WTC11 (cell line): ENCODE measurements at regions not wholly inside any gene's neighbourhood (a gene's known extent, or its start where the extent isn't known, plus 50 kb on each side); places are given as distances from the start of the nearest gene placed in this dataset.

ENCODE experiments used
- ATAC-seq: fragments of 200-7000 bp; cut with Tn5 transposase; 2 replicates; pipeline ENCODE4 v1.10.0; 2021; ENCODE audit warnings: mild to moderate bottlenecking, moderate library complexity
- CTCF ChIA-PET: fragments of 300-600 bp; sonication (Branson Sonifier 250); formaldehyde crosslinking; loops from one replicate; lab custom pipeline; 2021; ENCODE audit warnings: antibody characterized with exemption; lab: Charles Lee
- POLR2A ChIA-PET: fragments of 350-600 bp; sonication (Branson Sonifier 250); formaldehyde crosslinking; loops from one replicate; lab custom pipeline; 2021; ENCODE audit warnings: antibody characterized with exemption; lab: Charles Lee
- DNase-seq: peaks from one replicate; pipeline ENCODE4 v3.0.0; 2021; ENCODE audit warnings: low spot score
- H3K27ac Mint-ChIP-seq: 2 replicates; pipeline ENCODE4 v1.8.0; 2021; ENCODE audit warnings: mixed read lengths
- H3K27me3 Mint-ChIP-seq: 2 replicates; pipeline ENCODE4 v1.8.0; 2021; ENCODE audit warnings: low read depth, mild to moderate bottlenecking, moderate library complexity, mixed read lengths
- H3K36me3 Mint-ChIP-seq: 2 replicates; pipeline ENCODE4 v1.8.0; 2021; ENCODE audit warnings: mixed read lengths
- H3K4me1 Mint-ChIP-seq: 2 replicates; pipeline ENCODE4 v1.8.0; 2022; ENCODE audit warnings: mixed read lengths
- H3K4me3 Mint-ChIP-seq: 2 replicates; pipeline ENCODE4 v1.8.0; 2021; ENCODE audit warnings: mild to moderate bottlenecking, moderate library complexity, mixed read lengths
- H3K9me3 Mint-ChIP-seq: 2 replicates; pipeline ENCODE4 v1.8.0; 2021; ENCODE audit warnings: mixed read lengths
- EMX1 ChIP-seq: fragments of 250-450 bp; sonication (Bioruptor Pico); IDR thresholded peaks from 2 replicates; pipeline ENCODE4 v1.8.0; 2021; ENCODE audit warnings: mild to moderate bottlenecking
- FOXJ3 ChIP-seq: sonication (generic); formaldehyde crosslinking; IDR thresholded peaks from 2 replicates; pipeline ENCODE4 v1.9.0; 2021; ENCODE audit warnings: missing genetic modification reagents, mild to moderate bottlenecking, borderline replicate concordance
- FOXK1 ChIP-seq: sonication (generic); formaldehyde crosslinking; IDR thresholded peaks from 2 replicates; pipeline ENCODE4 v1.8.0; 2022; ENCODE audit warnings: mild to moderate bottlenecking, moderate library complexity, missing genetic modification reagents
- FOXP1 ChIP-seq: sonication (generic); formaldehyde crosslinking; IDR thresholded peaks from 2 replicates; pipeline ENCODE4 v1.8.0; 2022; ENCODE audit warnings: missing genetic modification reagents, mild to moderate bottlenecking, moderate library complexity, borderline replicate concordance
- KAT7 ChIP-seq: sonication (generic); formaldehyde crosslinking; IDR thresholded peaks from 2 replicates; pipeline ENCODE4 v1.8.1; 2023; ENCODE audit warnings: missing genetic modification reagents, mild to moderate bottlenecking, borderline replicate concordance
- NFATC4 ChIP-seq: fragments of 250-450 bp; sonication (Bioruptor Pico); IDR thresholded peaks from 2 replicates; pipeline ENCODE4 v1.9.0; 2021; ENCODE audit warnings: mild to moderate bottlenecking
- NFYB ChIP-seq: sonication (generic); formaldehyde crosslinking; conservative IDR thresholded peaks from 2 replicates; pipeline ENCODE4 v1.8.0; 2022; ENCODE audit warnings: low read depth, missing genetic modification reagents
- SMAD3 ChIP-seq: sonication (generic); formaldehyde crosslinking; IDR thresholded peaks from 2 replicates; pipeline ENCODE4 v1.8.0; 2022; ENCODE audit warnings: missing genetic modification reagents, mild to moderate bottlenecking, borderline replicate concordance
- TEAD1 ChIP-seq: sonication (generic); formaldehyde crosslinking; IDR thresholded peaks from 2 replicates; pipeline ENCODE4 v1.8.0; 2022; ENCODE audit warnings: mild to moderate bottlenecking, missing genetic modification reagents
- ZBTB21 ChIP-seq: sonication (generic); formaldehyde crosslinking; IDR thresholded peaks from 2 replicates; pipeline ENCODE4 v1.8.1; 2023; ENCODE audit warnings: mild to moderate bottlenecking, missing genetic modification reagents, borderline replicate concordance
- ZNF138 ChIP-seq: sonication (generic); formaldehyde crosslinking; conservative IDR thresholded peaks from 2 replicates; pipeline ENCODE4 v1.8.1; 2022; ENCODE audit warnings: mild to moderate bottlenecking, moderate library complexity, missing genetic modification reagents
- ZNF416 ChIP-seq: fragments of 250-450 bp; sonication (Bioruptor Pico); IDR thresholded peaks from 2 replicates; pipeline ENCODE4 v1.9.0; 2021; ENCODE audit warnings: mild to moderate bottlenecking, inconsistent platforms
- TF ChIP-seq, protein P1 (sequence below): sonication (generic); formaldehyde crosslinking; conservative IDR thresholded peaks from 2 replicates; pipeline ENCODE4 v1.8.1; 2023; ENCODE audit warnings: mild to moderate bottlenecking, low read depth, missing genetic modification reagents, moderate library complexity
- TF ChIP-seq, protein P2 (sequence below): fragments of 250-450 bp; sonication (Bioruptor Pico); IDR thresholded peaks from 2 replicates; pipeline ENCODE4 v1.9.0; 2021; ENCODE audit warnings: moderate library complexity, mild to moderate bottlenecking, inconsistent platforms, borderline replicate concordance
- TF ChIP-seq, protein P3 (sequence below): sonication (generic); formaldehyde crosslinking; IDR thresholded peaks from 2 replicates; pipeline ENCODE4 v1.8.1; 2023; ENCODE audit warnings: mild to moderate bottlenecking, moderate library complexity, missing genetic modification reagents
- TF ChIP-seq, protein P4 (sequence below): sonication (generic); formaldehyde crosslinking; IDR thresholded peaks from 2 replicates; pipeline ENCODE4 v1.8.0; 2022; ENCODE audit warnings: mild to moderate bottlenecking, missing genetic modification reagents
- TF ChIP-seq, protein P5 (sequence below): sonication (generic); formaldehyde crosslinking; IDR thresholded peaks from 2 replicates; pipeline ENCODE4 v1.8.1; 2023; ENCODE audit warnings: mild to moderate bottlenecking, missing genetic modification reagents
- TF ChIP-seq, protein P6 (sequence below): sonication (generic); formaldehyde crosslinking; IDR thresholded peaks from 2 replicates; pipeline ENCODE4 v1.8.1; 2023; ENCODE audit warnings: mild to moderate bottlenecking, missing genetic modification reagents, moderate library complexity
- TF ChIP-seq, protein P7 (sequence below): sonication (generic); formaldehyde crosslinking; IDR thresholded peaks from 2 replicates; pipeline ENCODE4 v1.8.1; 2022; ENCODE audit warnings: mild to moderate bottlenecking, missing genetic modification reagents, moderate library complexity, borderline replicate concordance
- TF ChIP-seq, protein P8 (sequence below): sonication (generic); formaldehyde crosslinking; IDR thresholded peaks from 2 replicates; pipeline ENCODE4 v1.8.0; 2023; ENCODE audit warnings: missing genetic modification reagents

DNA sequence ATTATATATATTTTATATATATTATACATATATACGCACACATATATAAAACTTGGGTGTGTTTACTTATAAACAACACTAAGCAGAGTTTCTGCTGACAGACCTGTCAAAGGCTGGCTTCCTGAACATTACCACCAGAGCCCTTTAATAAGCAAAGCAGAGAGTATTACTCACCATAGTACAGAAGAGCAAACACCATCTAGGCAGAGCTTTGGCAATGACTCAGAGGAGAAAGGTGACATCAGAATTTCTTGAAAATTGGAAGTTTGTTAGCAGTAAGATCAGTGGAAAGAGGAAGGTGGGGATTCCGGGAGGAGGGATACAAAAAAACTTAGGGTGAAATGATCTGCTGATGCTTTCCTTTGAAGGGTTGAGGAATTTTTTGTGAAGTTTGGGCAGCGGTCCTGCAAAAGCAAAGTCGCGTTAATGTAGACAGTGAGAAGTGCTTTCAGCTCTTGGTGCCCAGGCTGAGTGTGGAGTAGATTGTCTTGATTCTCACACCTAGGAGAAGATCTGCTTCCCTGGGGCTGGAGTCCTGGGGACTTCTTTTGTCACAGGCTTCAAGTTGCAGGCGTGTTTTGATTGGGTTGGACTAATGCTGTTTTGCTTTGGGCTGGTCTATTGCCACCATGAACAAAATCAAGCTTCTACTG lies 109.6 kb upstream of the BACH2 start:
- ChIA-PET POLR2A (no interaction called here), CTCF (interaction anchor here (1.2 kb wide), 1 partner anchor 72 kb away, joined by 3 read pairs; no protein-coding TSS in a partner anchor)
- Mint-ChIP-seq H3K4me1 (peaks cover 31% of the 10 kb centered on the region), H3K4me3 (no peak overlapping the region), H3K27ac (no peak overlapping the region), H3K27me3 (peaks cover 34% of the 10 kb centered on the region), H3K9me3 (peaks cover 9% of the 10 kb centered on the region), H3K36me3 (peaks cover 5% of the 10 kb centered on the region; the same call in 1 of the 2 replicates)
- ATAC-seq (no peak), DNase-seq (no peak)
- TF ChIP-seq NFATC4 (CRISPR knock-in tag), result no peak
- no peak for TF ChIP-seq ZNF416 (CRISPR knock-in tag)
- TF ChIP-seq, protein P1, sequence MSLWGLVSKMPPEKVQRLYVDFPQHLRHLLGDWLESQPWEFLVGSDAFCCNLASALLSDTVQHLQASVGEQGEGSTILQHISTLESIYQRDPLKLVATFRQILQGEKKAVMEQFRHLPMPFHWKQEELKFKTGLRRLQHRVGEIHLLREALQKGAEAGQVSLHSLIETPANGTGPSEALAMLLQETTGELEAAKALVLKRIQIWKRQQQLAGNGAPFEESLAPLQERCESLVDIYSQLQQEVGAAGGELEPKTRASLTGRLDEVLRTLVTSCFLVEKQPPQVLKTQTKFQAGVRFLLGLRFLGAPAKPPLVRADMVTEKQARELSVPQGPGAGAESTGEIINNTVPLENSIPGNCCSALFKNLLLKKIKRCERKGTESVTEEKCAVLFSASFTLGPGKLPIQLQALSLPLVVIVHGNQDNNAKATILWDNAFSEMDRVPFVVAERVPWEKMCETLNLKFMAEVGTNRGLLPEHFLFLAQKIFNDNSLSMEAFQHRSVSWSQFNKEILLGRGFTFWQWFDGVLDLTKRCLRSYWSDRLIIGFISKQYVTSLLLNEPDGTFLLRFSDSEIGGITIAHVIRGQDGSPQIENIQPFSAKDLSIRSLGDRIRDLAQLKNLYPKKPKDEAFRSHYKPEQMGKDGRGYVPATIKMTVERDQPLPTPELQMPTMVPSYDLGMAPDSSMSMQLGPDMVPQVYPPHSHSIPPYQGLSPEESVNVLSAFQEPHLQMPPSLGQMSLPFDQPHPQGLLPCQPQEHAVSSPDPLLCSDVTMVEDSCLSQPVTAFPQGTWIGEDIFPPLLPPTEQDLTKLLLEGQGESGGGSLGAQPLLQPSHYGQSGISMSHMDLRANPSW (CRISPR knock-in tag), result no peak
- no peak for TF ChIP-seq FOXK1 (CRISPR knock-in tag)
- TF ChIP-seq FOXJ3 (CRISPR knock-in tag), result no peak
- TF ChIP-seq, protein P2, sequence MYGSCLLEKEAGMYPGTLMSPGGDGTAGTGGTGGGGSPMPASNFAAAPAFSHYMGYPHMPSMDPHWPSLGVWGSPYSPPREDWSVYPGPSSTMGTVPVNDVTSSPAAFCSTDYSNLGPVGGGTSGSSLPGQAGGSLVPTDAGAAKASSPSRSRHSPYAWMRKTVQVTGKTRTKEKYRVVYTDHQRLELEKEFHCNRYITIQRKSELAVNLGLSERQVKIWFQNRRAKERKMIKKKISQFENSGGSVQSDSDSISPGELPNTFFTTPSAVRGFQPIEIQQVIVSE (CRISPR knock-in tag), result no peak
- TF ChIP-seq ZNF138 (CRISPR knock-in tag), result no peak
- no peak for TF ChIP-seq SMAD3 (CRISPR knock-in tag)
- no peak for TF ChIP-seq KAT7
- TF ChIP-seq, protein P3, sequence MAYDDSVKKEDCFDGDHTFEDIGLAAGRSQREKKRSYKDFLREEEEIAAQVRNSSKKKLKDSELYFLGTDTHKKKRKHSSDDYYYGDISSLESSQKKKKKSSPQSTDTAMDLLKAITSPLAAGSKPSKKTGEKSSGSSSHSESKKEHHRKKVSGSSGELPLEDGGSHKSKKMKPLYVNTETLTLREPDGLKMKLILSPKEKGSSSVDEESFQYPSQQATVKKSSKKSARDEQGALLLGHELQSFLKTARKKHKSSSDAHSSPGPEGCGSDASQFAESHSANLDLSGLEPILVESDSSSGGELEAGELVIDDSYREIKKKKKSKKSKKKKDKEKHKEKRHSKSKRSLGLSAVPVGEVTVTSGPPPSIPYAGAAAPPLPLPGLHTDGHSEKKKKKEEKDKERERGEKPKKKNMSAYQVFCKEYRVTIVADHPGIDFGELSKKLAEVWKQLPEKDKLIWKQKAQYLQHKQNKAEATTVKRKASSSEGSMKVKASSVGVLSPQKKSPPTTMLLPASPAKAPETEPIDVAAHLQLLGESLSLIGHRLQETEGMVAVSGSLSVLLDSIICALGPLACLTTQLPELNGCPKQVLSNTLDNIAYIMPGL, result no peak

DNA sequence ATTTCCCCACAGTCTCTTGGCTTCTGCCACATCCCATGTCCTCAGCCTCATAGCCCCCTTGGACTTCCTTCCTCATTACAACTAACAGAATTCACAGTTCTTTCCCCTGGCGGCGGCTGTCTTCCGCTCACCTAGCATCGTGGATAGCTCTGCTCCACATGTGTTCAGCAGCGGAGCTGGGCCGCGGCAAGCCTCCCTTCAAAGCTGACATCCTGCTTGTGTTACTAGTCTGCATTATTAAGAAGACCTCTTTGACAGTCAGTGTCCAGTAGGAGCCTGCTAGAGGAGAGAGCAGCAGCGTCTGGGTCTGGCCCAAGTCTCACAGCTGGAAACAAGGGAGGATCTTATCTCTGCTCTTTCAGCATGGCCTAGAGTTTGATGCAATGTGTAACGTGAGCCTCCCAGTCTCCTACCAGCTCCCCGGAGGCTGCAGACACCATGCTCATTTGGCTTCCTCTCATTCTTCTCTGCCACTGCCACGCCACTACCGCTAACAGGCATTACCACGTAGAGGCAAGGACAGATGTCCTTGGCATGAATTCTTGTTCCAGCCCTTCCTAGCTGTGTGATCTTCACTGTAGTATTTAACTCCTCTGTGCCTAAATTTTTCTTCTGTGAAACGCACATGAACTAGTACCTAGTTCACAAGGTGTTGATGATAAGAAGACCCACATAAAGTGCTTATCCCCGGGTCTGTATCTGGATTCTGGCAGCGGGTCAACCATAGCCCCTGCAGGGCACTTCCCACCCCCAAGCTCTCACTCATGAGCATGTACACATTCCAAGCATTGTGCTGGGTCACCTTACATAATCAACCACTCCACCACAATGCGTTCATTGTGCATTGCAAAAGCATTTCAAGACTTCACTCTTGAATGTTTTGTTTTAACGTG lies 107.1 kb upstream of the BACH2 start:
- ATAC-seq, result peak; percentile 82
- ChIA-PET CTCF (interaction anchor here (1.0 to 3.2 kb wide), 5 partner anchors 11 to 463 kb away, joined by 3 to 23 read pairs (median 12); no protein-coding TSS in a partner anchor), POLR2A (interaction anchor here (0.6 kb wide), 2 partner anchors 66 to 382 kb away, joined by 3 read pairs; no protein-coding TSS in a partner anchor)
- peaks cover 9% of the 10 kb centered on the region for H3K9me3 Mint-ChIP-seq
- no peak overlapping the region for H3K27ac Mint-ChIP-seq
- peaks cover 29% of the 10 kb centered on the region for H3K27me3 Mint-ChIP-seq
- peaks cover 28% of the 10 kb centered on the region for H3K4me1 Mint-ChIP-seq
- H3K36me3 Mint-ChIP-seq, result peaks cover 5% of the 10 kb centered on the region; the same call in 1 of the 2 replicates
- H3K4me3 Mint-ChIP-seq, result no peak overlapping the region
- no peak for DNase-seq
- TF ChIP-seq, protein P4, sequence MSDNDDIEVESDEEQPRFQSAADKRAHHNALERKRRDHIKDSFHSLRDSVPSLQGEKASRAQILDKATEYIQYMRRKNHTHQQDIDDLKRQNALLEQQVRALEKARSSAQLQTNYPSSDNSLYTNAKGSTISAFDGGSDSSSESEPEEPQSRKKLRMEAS (CRISPR knock-in tag), result peak; percentile 33; the same call in 1 of the 2 replicates
- TF ChIP-seq, protein P5, sequence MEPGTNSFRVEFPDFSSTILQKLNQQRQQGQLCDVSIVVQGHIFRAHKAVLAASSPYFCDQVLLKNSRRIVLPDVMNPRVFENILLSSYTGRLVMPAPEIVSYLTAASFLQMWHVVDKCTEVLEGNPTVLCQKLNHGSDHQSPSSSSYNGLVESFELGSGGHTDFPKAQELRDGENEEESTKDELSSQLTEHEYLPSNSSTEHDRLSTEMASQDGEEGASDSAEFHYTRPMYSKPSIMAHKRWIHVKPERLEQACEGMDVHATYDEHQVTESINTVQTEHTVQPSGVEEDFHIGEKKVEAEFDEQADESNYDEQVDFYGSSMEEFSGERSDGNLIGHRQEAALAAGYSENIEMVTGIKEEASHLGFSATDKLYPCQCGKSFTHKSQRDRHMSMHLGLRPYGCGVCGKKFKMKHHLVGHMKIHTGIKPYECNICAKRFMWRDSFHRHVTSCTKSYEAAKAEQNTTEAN, result no peak

DNA sequence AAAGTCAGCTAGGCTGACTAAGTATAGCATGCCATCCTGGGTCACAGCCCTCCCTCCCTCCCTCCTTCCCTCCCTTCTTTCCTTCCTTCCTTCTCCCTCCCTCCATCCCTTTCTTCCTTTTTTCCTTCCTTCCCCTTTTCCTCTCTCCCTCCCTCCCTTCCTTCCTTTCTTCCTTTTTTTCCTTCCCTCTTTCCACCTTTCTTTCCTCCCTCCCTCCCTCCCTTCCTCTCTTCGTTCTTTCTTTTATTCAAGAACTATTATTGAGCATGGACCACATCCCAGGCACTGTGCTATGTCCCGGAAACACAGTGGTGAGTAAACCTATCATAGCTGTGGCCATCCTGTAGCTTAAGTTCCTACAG lies 106.2 kb upstream of the BACH2 start:
- POLR2A ChIA-PET, result no interaction called here
- Mint-ChIP-seq H3K36me3 (peaks cover 5% of the 10 kb centered on the region; the same call in 1 of the 2 replicates), H3K27ac (no peak overlapping the region), H3K4me3 (no peak overlapping the region), H3K27me3 (peaks cover 27% of the 10 kb centered on the region), H3K4me1 (peaks cover 28% of the 10 kb centered on the region), H3K9me3 (peaks cover 9% of the 10 kb centered on the region)
- ATAC-seq (no peak), DNase-seq (no peak)
- CTCF ChIA-PET, result interaction anchor here (0.9 to 3.2 kb wide), 5 partner anchors 10 to 462 kb away, joined by 5 to 23 read pairs (median 12); no protein-coding TSS in a partner anchor
- TF ChIP-seq EMX1 (CRISPR knock-in tag) (no peak), NFYB (no peak), ZBTB21 (CRISPR knock-in tag) (no peak), TEAD1 (CRISPR knock-in tag) (no peak), FOXP1 (CRISPR knock-in tag) (no peak)
- TF ChIP-seq, protein P6, sequence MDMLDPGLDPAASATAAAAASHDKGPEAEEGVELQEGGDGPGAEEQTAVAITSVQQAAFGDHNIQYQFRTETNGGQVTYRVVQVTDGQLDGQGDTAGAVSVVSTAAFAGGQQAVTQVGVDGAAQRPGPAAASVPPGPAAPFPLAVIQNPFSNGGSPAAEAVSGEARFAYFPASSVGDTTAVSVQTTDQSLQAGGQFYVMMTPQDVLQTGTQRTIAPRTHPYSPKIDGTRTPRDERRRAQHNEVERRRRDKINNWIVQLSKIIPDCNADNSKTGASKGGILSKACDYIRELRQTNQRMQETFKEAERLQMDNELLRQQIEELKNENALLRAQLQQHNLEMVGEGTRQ (CRISPR knock-in tag), result no peak
- TF ChIP-seq, protein P7, sequence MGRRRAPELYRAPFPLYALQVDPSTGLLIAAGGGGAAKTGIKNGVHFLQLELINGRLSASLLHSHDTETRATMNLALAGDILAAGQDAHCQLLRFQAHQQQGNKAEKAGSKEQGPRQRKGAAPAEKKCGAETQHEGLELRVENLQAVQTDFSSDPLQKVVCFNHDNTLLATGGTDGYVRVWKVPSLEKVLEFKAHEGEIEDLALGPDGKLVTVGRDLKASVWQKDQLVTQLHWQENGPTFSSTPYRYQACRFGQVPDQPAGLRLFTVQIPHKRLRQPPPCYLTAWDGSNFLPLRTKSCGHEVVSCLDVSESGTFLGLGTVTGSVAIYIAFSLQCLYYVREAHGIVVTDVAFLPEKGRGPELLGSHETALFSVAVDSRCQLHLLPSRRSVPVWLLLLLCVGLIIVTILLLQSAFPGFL (CRISPR knock-in tag), result no peak
- TF ChIP-seq, protein P8, sequence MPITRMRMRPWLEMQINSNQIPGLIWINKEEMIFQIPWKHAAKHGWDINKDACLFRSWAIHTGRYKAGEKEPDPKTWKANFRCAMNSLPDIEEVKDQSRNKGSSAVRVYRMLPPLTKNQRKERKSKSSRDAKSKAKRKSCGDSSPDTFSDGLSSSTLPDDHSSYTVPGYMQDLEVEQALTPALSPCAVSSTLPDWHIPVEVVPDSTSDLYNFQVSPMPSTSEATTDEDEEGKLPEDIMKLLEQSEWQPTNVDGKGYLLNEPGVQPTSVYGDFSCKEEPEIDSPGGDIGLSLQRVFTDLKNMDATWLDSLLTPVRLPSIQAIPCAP (CRISPR knock-in tag), result no peak
